ENCODE measurements at regions not wholly inside any gene's neighbourhood (a gene's known extent, or its start where the extent isn't known, plus 50 kb on each side); places are given as distances from the start of the nearest gene placed in this dataset.

DNA sequence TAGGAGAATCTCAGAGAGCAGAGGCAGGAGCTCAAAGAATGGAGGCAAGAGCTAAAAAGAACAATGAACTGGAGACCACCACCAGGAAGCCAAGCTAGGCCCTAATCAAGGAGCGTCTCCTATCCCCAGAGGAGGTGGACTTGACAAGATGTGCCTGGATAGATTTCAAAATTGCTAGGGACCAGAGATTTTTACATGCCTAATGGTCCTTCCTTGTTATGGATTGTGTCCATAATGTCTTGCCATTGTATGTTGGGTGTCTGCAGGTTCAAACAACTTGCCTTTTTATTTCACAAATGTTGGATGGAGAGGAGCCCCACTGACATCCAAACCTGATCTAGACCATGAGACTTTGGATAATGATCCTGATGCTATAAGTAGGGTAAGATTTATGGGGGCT lies 88.2 kb upstream of the TP53I11 start:
- TF ChIP-seq, protein P1, sequence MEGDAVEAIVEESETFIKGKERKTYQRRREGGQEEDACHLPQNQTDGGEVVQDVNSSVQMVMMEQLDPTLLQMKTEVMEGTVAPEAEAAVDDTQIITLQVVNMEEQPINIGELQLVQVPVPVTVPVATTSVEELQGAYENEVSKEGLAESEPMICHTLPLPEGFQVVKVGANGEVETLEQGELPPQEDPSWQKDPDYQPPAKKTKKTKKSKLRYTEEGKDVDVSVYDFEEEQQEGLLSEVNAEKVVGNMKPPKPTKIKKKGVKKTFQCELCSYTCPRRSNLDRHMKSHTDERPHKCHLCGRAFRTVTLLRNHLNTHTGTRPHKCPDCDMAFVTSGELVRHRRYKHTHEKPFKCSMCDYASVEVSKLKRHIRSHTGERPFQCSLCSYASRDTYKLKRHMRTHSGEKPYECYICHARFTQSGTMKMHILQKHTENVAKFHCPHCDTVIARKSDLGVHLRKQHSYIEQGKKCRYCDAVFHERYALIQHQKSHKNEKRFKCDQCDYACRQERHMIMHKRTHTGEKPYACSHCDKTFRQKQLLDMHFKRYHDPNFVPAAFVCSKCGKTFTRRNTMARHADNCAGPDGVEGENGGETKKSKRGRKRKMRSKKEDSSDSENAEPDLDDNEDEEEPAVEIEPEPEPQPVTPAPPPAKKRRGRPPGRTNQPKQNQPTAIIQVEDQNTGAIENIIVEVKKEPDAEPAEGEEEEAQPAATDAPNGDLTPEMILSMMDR (optimal IDR thresholded peaks at IDR 0.05 in 1 of 3, IDR thresholded peaks at IDR 0.05 in 1 of 3, conservative IDR thresholded peaks at IDR 0.05 in 1 of 3; ENCODE audit: extremely low read depth in 1 of 3, insufficient read depth in 2 of 3, low read length in 3 of 3) = no peak
- TF ChIP-seq EZH2 (IDR thresholded peaks at IDR 0.05; ENCODE audit: low read length) = no peak
